CD14-positive monocyte (primary cell): ENCODE measurements at regions not wholly inside any gene's neighbourhood (a gene's known extent, or its start where the extent isn't known, plus 50 kb on each side); places are given as distances from the start of the nearest gene placed in this dataset.

Source experiments
- DNase-seq, 3 donors: peaks; one replicate each; pipeline ENCODE4 v3.0.0-alpha.2; 2011 to 2022
- H2AFZ ChIP-seq: 2 replicates; pipeline ENCODE4 v1.6.0; 2012; ENCODE audit warnings: mild to moderate bottlenecking, low read depth, low read length, inconsistent platforms; ENCODE audit not compliant: insufficient read depth, poor library complexity, severe bottlenecking
- H3K27ac ChIP-seq, 2 donors: 1 replicate in 1 of 2; 2 replicates in 1 of 2; pipeline ENCODE4 v1.5.1; 2012 to 2013; ENCODE audit warnings: low read length in 2 of 2, control low read depth in 1 of 2, inconsistent platforms in 1 of 2, low read depth in 1 of 2, mild to moderate bottlenecking in 1 of 2
- H3K27me3 ChIP-seq, 2 donors: one replicate each; pipeline versions ENCODE4 v1.6.0 to v1.6.1; 2011 to 2013; ENCODE audit warnings: low read length in 2 of 2; ENCODE audit not compliant: control insufficient read depth in 2 of 2, insufficient read depth in 2 of 2
- H3K36me3 ChIP-seq, 2 donors: replicated peaks in 1 of 2; 1 replicate in 1 of 2; 2 replicates in 1 of 2; pipeline versions ENCODE4 v1.5.1 to v1.6.1; 2012 to 2013; ENCODE audit warnings: low read length in 2 of 2, control low read depth in 1 of 2, inconsistent platforms in 1 of 2, mild to moderate bottlenecking in 1 of 2; ENCODE audit not compliant: insufficient read depth in 2 of 2, control insufficient read depth in 1 of 2
- H3K4me1 ChIP-seq, 2 donors: 1 replicate in 1 of 2; 2 replicates in 1 of 2; pipeline versions ENCODE4 v1.5.1 to v1.6.1; 2012 to 2013; ENCODE audit warnings: low read length in 2 of 2, control low read depth in 1 of 2, inconsistent platforms in 1 of 2, mild to moderate bottlenecking in 1 of 2, moderate library complexity in 1 of 2; ENCODE audit not compliant: insufficient read depth in 2 of 2, control insufficient read depth in 1 of 2
- H3K4me2 ChIP-seq: replicated peaks from 2 replicates; pipeline ENCODE3; 2012; ENCODE audit warnings: low read length, moderate library complexity, mild to moderate bottlenecking; ENCODE audit not compliant: poor library complexity, severe bottlenecking; ENCODE audit errors: extremely low read depth
- H3K4me3 ChIP-seq, 3 experiments: fragments of 200-600 bp in 1 of 3; sonication (generic) in 1 of 3; replicated peaks in 1 of 3; 1 replicate in 2 of 3; 2 replicates in 1 of 3; pipeline ENCODE4 v1.5.1; 2011 to 2013; ENCODE audit warnings: low read length in 3 of 3, mild to moderate bottlenecking in 3 of 3, control low read depth in 2 of 3, low read depth in 2 of 3, inconsistent platforms in 1 of 3, moderate library complexity in 1 of 3
- H3K79me2 ChIP-seq: 2 replicates; pipeline ENCODE4 v1.6.0; 2012; ENCODE audit warnings: mild to moderate bottlenecking, control low read depth, inconsistent platforms, low read length, moderate library complexity; ENCODE audit not compliant: insufficient read depth
- H3K9ac ChIP-seq: 2 replicates; pipeline ENCODE4 v1.6.0; 2017; ENCODE audit warnings: low read length, mild to moderate bottlenecking; ENCODE audit not compliant: insufficient read depth, poor library complexity, severe bottlenecking
- H3K9me3 ChIP-seq, 2 donors: replicated peaks in 1 of 2; 1 replicate in 1 of 2; 2 replicates in 1 of 2; pipeline versions ENCODE4 v1.5.1 to v1.6.1; 2012 to 2013; ENCODE audit warnings: low read length in 2 of 2, control low read depth in 1 of 2; ENCODE audit not compliant: control insufficient read depth in 1 of 2, insufficient read depth in 1 of 2
- H4K20me1 ChIP-seq: 2 replicates; pipeline ENCODE4 v1.6.0; 2012; ENCODE audit warnings: mild to moderate bottlenecking, low read length, control low read depth, moderate library complexity; ENCODE audit not compliant: insufficient read depth
- H3K27ac Mint-ChIP-seq, 7 donors: one replicate each; pipeline ENCODE4 v1.8.0; 2020; ENCODE audit warnings: mild to moderate bottlenecking in 7 of 7, mixed read lengths in 7 of 7, moderate library complexity in 6 of 7, inconsistent platforms in 2 of 7
- H3K27me3 Mint-ChIP-seq, 3 donors: one replicate each; pipeline ENCODE4 v1.8.0; 2021 to 2022; ENCODE audit warnings: low read depth in 3 of 3, mild to moderate bottlenecking in 3 of 3, mixed read lengths in 3 of 3, moderate library complexity in 3 of 3, inconsistent platforms in 1 of 3
- H3K36me3 Mint-ChIP-seq, 2 donors: one replicate each; pipeline ENCODE4 v1.8.0; 2020; ENCODE audit warnings: mixed read lengths in 2 of 2, inconsistent platforms in 1 of 2, mild to moderate bottlenecking in 1 of 2
- H3K4me1 Mint-ChIP-seq: one replicate; pipeline ENCODE4 v1.8.0; 2020; ENCODE audit warnings: mild to moderate bottlenecking, mixed read lengths
- H3K4me3 Mint-ChIP-seq, 2 donors: one replicate each; pipeline ENCODE4 v1.8.0; 2020; ENCODE audit warnings: mild to moderate bottlenecking in 2 of 2, mixed read lengths in 2 of 2, moderate library complexity in 1 of 2
- H3K9me3 Mint-ChIP-seq, 7 donors: one replicate each; pipeline ENCODE4 v1.8.0; 2020 to 2022; ENCODE audit warnings: mixed read lengths in 7 of 7, mild to moderate bottlenecking in 6 of 7, moderate library complexity in 6 of 7, inconsistent platforms in 2 of 7
- CTCF ChIP-seq: fragments of 200-600 bp; IDR thresholded peaks from one replicate; pipeline ENCODE4 v1.8.0; 2022; ENCODE audit warnings: antibody characterized with exemption, mild to moderate bottlenecking
- WGBS: methylation state at CpG from one replicate; pipeline ENCODE4 v1.1.5; 2013; ENCODE audit warnings: missing lambda C conversion rate; ENCODE audit not compliant: insufficient coverage; 5-methylcytosine and 5-hydroxymethylcytosine counted together
- intact Hi-C, 2 donors: fragments of 100-400 bp; cut with micrococcal nuclease; formaldehyde crosslinking; loops; one replicate each; pipeline versions ENCODE4 v1.15.0 to v1.15.1; 2023

DNA sequence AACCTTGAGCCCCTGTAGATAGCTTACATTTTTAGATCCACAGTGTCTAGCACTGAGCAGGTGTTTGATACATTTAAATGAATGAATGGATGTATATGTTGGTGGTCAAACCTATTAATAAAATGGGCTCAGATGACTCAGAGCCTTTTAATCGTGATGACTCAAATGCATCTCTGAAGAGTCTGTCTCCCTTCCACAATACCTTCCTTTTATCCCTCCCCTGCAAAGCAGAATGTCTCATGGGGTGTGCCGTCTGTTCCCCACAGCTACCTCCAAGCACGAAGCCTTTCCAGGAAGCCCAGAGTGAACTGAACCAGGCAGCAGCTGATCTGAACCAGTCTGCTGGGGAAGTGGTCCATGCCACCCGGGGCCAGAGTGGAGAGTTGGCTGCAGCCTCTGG is 303.5 kb upstream of the TPM1 start:
- peaks cover 0 to 3% (median 2%) of the 10 kb centered on the region in 3 donors for H3K27me3 Mint-ChIP-seq
- DNase-seq: no peak
- H3K36me3 ChIP-seq: no peaks in the 10 kb centered on the region
- intact Hi-C loops: no loop called here
- no peak overlapping the region for H3K9ac ChIP-seq
- H3K36me3 Mint-ChIP-seq: no peaks in the 10 kb centered on the region
- no peak overlapping the region for H3K27ac ChIP-seq
- H3K4me1 Mint-ChIP-seq: peaks cover 9% of the 10 kb centered on the region
- 94% methylated on average over 3 of the region's 4 CpGs for WGBS
- peaks cover 0 to 4% of the 10 kb centered on the region in 2 donors for H3K4me1 ChIP-seq
- TF ChIP-seq CTCF: no peak
- no peak overlapping the region for H3K4me3 Mint-ChIP-seq
- H3K9me3 Mint-ChIP-seq: peaks cover 0 to 2% (median 0%) of the 10 kb centered on the region in 7 donors
- H4K20me1 ChIP-seq: no peaks in the 10 kb centered on the region
- no peaks in the 10 kb centered on the region for H3K9me3 ChIP-seq
- H3K27ac Mint-ChIP-seq: no peak overlapping the region
- H2AFZ ChIP-seq: no peak overlapping the region
- H3K4me3 ChIP-seq: no peak overlapping the region
- H3K79me2 ChIP-seq: no peaks in the 10 kb centered on the region
- no peak overlapping the region for H3K4me2 ChIP-seq
- no peaks in the 10 kb centered on the region for H3K27me3 ChIP-seq

- Histone ChIP-seq H3K4me1 (peaks cover 0 to 4% of the 10 kb centered on the region in 2 donors), H3K79me2 (no peaks in the 10 kb centered on the region), H3K9ac (no peak overlapping the region), H4K20me1 (no peaks in the 10 kb centered on the region), H3K4me3 (no peak overlapping the region), H2AFZ (no peak overlapping the region), H3K27ac (no peak overlapping the region), H3K36me3 (no peaks in the 10 kb centered on the region), H3K9me3 (no peaks in the 10 kb centered on the region), H3K27me3 (no peaks in the 10 kb centered on the region), H3K4me2 (no peak overlapping the region)
- WGBS: 84% methylated on average over 2 of the region's 3 CpGs
- Mint-ChIP-seq H3K9me3 (peaks cover 0 to 2% (median 0%) of the 10 kb centered on the region in 7 donors), H3K27me3 (peaks cover 0 to 3% (median 2%) of the 10 kb centered on the region in 3 donors), H3K4me1 (peaks cover 9% of the 10 kb centered on the region), H3K27ac (no peak overlapping the region), H3K36me3 (no peaks in the 10 kb centered on the region), H3K4me3 (no peak overlapping the region)
- no peak for TF ChIP-seq CTCF
- no peak for DNase-seq
- intact Hi-C loops: no loop called here
Observed at GRCh38 chr15:62739507-62739906, 303.0 kb upstream of the TPM1 start.
